HUES64 (cell line): ENCODE measurements at regions not wholly inside any gene's neighbourhood (a gene's known extent, or its start where the extent isn't known, plus 50 kb on each side); places are given as distances from the start of the nearest gene placed in this dataset.

Source experiments
- H3K27ac ChIP-seq: 2 replicates; pipeline ENCODE4 v1.7.0; 2013; ENCODE audit warnings: low read depth, low read length, inconsistent platforms
- H3K27me3 ChIP-seq: 2 replicates; pipeline ENCODE4 v1.6.1; 2013; ENCODE audit warnings: mild to moderate bottlenecking, low read length; ENCODE audit not compliant: insufficient read depth
- H3K36me3 ChIP-seq: 2 replicates; pipeline ENCODE4 v1.6.1; 2013; ENCODE audit warnings: mild to moderate bottlenecking, low read length; ENCODE audit not compliant: insufficient read depth
- H3K4me1 ChIP-seq: 2 replicates; pipeline ENCODE4 v1.6.1; 2013; ENCODE audit warnings: mild to moderate bottlenecking, low read length, moderate library complexity; ENCODE audit not compliant: insufficient read depth
- H3K4me3 ChIP-seq: 2 replicates; pipeline ENCODE4 v1.5.1; 2013; ENCODE audit warnings: mild to moderate bottlenecking, low read length, moderate library complexity
- H3K9ac ChIP-seq: 2 replicates; pipeline ENCODE4 v1.6.1; 2013; ENCODE audit warnings: mild to moderate bottlenecking, low read depth, low read length
- H3K9me3 ChIP-seq: 2 replicates; pipeline ENCODE4 v1.6.1; 2013; ENCODE audit warnings: low read depth, low read length; ENCODE audit not compliant: insufficient read depth
- WGBS: fragments of 150-250, 120-280 bp; methylation state at CpG from one replicate; pipeline ENCODE4 v1.1.7; 2013; ENCODE audit warnings: missing lambda C conversion rate; 5-methylcytosine and 5-hydroxymethylcytosine counted together

GRCh38 chr10:58885146-58885545, 291.3 kb upstream of the PHYHIPL start:
- H3K27me3 ChIP-seq, result no peaks in the 10 kb centered on the region

DNA sequence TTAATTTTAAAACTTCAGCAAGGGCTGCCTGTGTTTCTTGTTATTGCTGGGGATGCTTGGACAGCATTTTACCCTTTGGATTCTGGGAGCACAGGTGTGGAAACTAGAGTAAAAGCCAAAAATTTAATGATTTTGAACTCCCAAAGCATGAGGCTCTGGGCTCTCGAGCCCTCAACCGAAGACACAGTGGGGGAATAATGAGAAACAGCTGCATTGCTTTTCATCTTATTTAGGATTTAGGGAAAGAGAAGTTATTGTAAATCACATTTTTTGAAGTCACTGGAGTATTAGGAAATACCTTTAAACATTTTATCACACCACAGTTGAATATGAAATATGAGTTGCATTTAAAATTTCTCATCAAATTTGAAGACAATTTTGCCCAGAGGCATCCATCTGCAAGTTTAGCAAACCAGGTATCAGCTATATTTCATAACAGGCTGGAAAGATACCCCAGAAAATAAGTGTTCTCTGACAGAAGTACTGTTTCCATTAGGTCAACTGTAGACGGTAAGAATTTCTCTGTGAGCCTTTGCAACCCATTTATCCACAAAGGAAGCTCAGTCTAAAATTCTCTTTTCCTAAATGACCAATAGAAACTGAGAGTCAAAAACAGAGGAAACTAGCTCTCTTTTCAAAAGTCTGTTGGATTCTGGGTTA, 290.6 kb upstream of the PHYHIPL start:
- no peaks in the 10 kb centered on the region for H3K27me3 ChIP-seq
- H3K4me3 ChIP-seq, result no peak overlapping the region
- H3K36me3 ChIP-seq, result no peaks in the 10 kb centered on the region
- no peak overlapping the region for H3K27ac ChIP-seq
- no peaks in the 10 kb centered on the region for H3K4me1 ChIP-seq
- H3K9me3 ChIP-seq, result no peaks in the 10 kb centered on the region
- WGBS, result 94% methylated on average over 3 of the region's 3 CpGs
- H3K9ac ChIP-seq, result no peak overlapping the region

More at GRCh38 chr10:58885146-58885545, 291.3 kb upstream of the PHYHIPL start:
- H3K4me3 ChIP-seq, result no peak overlapping the region
- H3K9me3 ChIP-seq, result no peaks in the 10 kb centered on the region
- H3K27ac ChIP-seq, result no peak overlapping the region
- WGBS, result 89% methylated on average over 2 of the region's 3 CpGs
- no peaks in the 10 kb centered on the region for H3K4me1 ChIP-seq
- H3K9ac ChIP-seq, result no peak overlapping the region
- no peaks in the 10 kb centered on the region for H3K36me3 ChIP-seq

DNA sequence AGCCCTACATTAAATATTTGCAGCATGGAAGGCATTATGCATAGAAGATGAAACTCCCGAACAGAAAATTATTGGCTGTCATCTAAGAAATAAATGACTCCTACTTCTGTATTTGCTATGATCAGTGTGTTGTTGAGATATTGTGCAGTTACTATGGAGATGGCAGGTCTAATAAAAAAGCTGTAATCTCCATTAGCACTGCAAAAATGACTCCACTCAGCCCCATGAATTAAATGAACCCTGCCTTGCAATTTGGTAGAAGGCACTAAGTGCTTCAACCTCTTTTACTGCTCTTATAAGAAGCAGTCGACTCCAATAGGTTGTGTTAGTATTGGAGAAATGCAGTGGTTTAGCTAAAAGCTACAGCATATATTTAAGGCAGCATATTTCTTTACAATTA, 290.0 kb upstream of the PHYHIPL start:
- WGBS, result 88% methylated on average over 2 of the region's 2 CpGs
- H3K36me3 ChIP-seq, result no peaks in the 10 kb centered on the region
- H3K27me3 ChIP-seq, result no peaks in the 10 kb centered on the region
- no peaks in the 10 kb centered on the region for H3K9me3 ChIP-seq
- no peaks in the 10 kb centered on the region for H3K4me1 ChIP-seq
- no peak overlapping the region for H3K9ac ChIP-seq
- no peak overlapping the region for H3K4me3 ChIP-seq
- H3K27ac ChIP-seq, result no peak overlapping the region

DNA sequence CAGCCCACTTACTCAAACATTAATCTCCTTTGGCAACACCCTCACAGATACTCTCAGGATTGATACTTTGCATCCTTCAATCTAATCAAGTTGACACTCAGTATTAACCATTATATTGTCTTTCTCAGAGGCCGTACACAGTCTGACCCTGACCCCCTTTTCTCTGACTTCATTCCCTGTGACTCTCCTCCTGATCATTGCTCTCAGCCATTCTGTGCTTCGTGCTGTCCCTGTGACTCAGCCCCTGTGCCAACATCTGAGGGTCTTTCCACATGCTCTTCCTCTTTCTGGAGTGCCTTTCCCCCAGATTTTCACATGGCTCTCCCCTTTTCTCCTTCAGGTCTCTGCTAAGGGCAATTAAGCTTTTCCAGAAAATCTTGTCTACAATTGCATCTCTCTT, 289.0 kb upstream of the PHYHIPL start:
- no peaks in the 10 kb centered on the region for H3K27me3 ChIP-seq
- no peak overlapping the region for H3K9ac ChIP-seq
- no peak overlapping the region for H3K4me3 ChIP-seq
- no peaks in the 10 kb centered on the region for H3K9me3 ChIP-seq
- WGBS, result 88% methylated on average over 2 of the region's 2 CpGs
- no peaks in the 10 kb centered on the region for H3K36me3 ChIP-seq
- H3K4me1 ChIP-seq, result peaks cover 10% of the 10 kb centered on the region
- no peak overlapping the region for H3K27ac ChIP-seq

DNA sequence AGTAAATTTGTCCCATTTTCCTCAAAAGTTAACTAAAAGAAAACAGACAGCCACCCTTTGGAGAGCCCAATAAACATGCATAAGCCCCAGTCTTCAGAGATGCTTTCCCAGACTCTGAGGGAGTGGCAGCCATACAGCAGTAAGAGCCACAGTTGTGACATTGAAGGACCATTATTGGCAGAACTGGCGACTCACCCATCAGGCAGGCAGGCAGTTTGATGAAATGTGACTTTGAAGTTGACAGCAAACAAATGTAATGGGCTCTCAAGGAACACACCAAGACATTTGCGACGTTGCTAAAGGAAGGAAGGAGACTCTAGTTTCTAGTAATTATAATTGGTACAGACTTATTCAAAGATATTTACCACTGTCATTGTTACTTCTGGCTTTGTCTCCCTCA, 287.5 kb upstream of the PHYHIPL start:
- Histone ChIP-seq H3K9ac (no peak overlapping the region), H3K9me3 (no peaks in the 10 kb centered on the region), H3K27me3 (no peaks in the 10 kb centered on the region), H3K4me1 (peaks cover 14% of the 10 kb centered on the region), H3K36me3 (no peaks in the 10 kb centered on the region), H3K27ac (no peak overlapping the region), H3K4me3 (no peak overlapping the region)
- 75% methylated on average over 3 of the region's 3 CpGs for WGBS

DNA sequence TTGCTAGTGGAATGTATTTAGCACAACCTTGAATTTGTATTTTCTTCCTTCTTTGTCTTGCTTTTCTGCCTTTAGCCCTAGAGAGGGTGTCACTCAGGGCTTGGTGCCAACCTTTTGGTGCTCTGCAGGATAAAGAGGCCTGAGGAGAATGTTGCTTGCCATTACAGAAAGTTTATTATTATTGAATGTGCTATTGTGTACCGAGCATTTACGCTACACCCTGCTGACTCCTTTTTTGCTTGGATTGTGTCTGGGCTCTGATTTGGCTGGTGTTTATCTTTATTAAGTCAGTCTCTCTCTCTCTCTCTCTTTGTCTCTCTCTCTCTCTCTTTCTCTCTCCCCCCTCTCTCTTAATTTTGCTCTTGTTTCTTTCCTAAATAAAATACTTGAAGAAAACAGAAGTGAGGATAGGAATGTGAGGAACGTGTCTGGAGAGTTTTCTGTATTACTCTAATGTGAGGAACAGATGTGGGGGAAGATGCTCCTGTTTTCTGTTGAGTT, 284.4 kb upstream of the PHYHIPL start:
- Histone ChIP-seq H3K4me3 (no peak overlapping the region), H3K27me3 (no peaks in the 10 kb centered on the region), H3K36me3 (no peaks in the 10 kb centered on the region), H3K9ac (no peak overlapping the region), H3K4me1 (peaks cover 14% of the 10 kb centered on the region), H3K27ac (no peak overlapping the region), H3K9me3 (no peaks in the 10 kb centered on the region)
- WGBS, result 81% methylated on average over 3 of the region's 3 CpGs

GRCh38 chr10:58894929-58895328, 281.5 kb upstream of the PHYHIPL start:
- 75% methylated on average over 1 of the region's 2 CpGs for WGBS
- Histone ChIP-seq H3K27me3 (no peaks in the 10 kb centered on the region), H3K9ac (no peak overlapping the region), H3K27ac (no peak overlapping the region), H3K4me3 (no peak overlapping the region), H3K9me3 (no peaks in the 10 kb centered on the region), H3K36me3 (no peaks in the 10 kb centered on the region), H3K4me1 (peaks cover 14% of the 10 kb centered on the region)

GRCh38 chr10:58896229-58896628, 280.2 kb upstream of the PHYHIPL start:
- no peak overlapping the region for H3K9ac ChIP-seq
- no peak overlapping the region for H3K4me3 ChIP-seq
- H3K27me3 ChIP-seq, result no peaks in the 10 kb centered on the region
- WGBS, result 81% methylated on average over 1 of the region's 1 CpG
- no peaks in the 10 kb centered on the region for H3K36me3 ChIP-seq
- H3K9me3 ChIP-seq, result no peaks in the 10 kb centered on the region; the same call in 1 of the 2 replicates
- H3K4me1 ChIP-seq, result peaks cover 14% of the 10 kb centered on the region
- H3K27ac ChIP-seq, result no peak overlapping the region

DNA sequence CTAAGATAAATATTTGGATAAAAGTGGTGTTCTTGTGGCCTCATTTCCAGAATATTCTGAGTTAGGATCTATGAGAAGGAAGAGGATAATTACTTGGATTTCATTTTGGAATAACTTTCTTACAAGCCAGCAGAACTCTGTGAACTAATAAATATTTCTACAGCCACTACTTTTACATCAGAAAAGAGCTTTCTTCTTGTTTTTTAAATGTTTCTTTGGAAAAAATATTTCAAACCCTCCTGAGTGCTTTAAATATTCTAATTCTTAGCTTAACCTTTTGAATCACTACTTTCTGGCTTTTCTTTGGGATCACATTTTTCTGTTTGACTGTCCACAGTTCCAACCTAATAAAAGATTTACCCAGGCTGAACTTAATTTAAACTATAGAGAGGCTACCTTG, 279.2 kb upstream of the PHYHIPL start:
- Histone ChIP-seq H3K9ac (no peak overlapping the region), H3K36me3 (no peaks in the 10 kb centered on the region), H3K27ac (no peak overlapping the region), H3K27me3 (no peaks in the 10 kb centered on the region), H3K4me1 (peaks cover 6% of the 10 kb centered on the region), H3K4me3 (no peak overlapping the region), H3K9me3 (no peaks in the 10 kb centered on the region; the same call in 1 of the 2 replicates)

GRCh38 chr10:58897708-58898107, 278.7 kb upstream of the PHYHIPL start:
- H3K9me3 ChIP-seq, result no peaks in the 10 kb centered on the region; the same call in 1 of the 2 replicates
- no peak overlapping the region for H3K9ac ChIP-seq
- no peak overlapping the region for H3K27ac ChIP-seq
- H3K27me3 ChIP-seq, result no peaks in the 10 kb centered on the region
- H3K4me1 ChIP-seq, result peaks cover 1% of the 10 kb centered on the region
- no peaks in the 10 kb centered on the region for H3K36me3 ChIP-seq
- no peak overlapping the region for H3K4me3 ChIP-seq

DNA sequence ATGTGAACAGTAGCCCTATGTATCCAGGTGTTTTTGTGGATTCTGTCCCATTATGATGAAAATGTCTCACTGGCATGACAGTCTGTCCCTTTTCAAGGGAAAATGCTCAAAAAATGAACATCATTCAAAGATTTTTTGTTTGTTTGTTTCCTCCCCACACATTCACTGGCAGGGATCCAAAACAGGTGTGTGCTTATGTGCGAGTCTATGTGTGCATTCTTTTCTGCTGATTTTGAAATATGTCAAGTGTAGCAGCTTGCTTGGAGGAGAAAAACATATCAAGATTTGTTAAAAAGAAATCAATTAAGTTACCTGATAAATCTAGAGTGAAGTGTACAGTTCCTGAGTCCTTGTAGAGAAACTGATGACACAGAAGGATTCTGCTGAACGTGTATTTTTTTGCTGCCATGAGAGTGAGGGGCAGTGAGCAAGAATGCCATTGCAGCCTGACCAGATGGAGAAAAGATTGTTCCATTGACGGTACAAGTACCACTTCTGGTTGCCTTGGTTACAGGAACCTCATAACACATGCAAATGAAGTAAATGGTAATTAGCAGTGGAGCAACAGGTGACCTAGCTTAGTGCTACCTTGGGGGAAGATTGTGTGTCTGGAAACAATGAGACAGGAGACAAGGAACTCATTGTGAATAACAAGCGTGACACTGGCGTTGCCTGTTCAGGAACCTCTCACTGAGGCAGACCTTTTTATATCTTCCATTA, 277.4 kb upstream of the PHYHIPL start:
- Histone ChIP-seq H3K36me3 (no peaks in the 10 kb centered on the region), H3K9ac (no peak overlapping the region), H3K4me1 (no peaks in the 10 kb centered on the region), H3K9me3 (peaks cover 2% of the 10 kb centered on the region; the same call in 1 of the 2 replicates), H3K4me3 (no peak overlapping the region), H3K27me3 (no peaks in the 10 kb centered on the region), H3K27ac (no peak overlapping the region)
- WGBS, result 92% methylated on average over 5 of the region's 5 CpGs
